H1 (cell line): ENCODE measurements at regions not wholly inside any gene's neighbourhood (a gene's known extent, or its start where the extent isn't known, plus 50 kb on each side); places are given as distances from the start of the nearest gene placed in this dataset.

ENCODE experiments used
- CTCF ChIA-PET: fragments of 300-600 bp; sonication (Branson Sonifier 250); formaldehyde crosslinking; loops from one replicate; lab custom pipeline; 2021; ENCODE audit not compliant: partially characterized antibody; lab: Charles Lee
- POLR2A ChIA-PET: fragments of 300-600 bp; sonication (Branson Sonifier 250); formaldehyde crosslinking; loops from one replicate; lab custom pipeline; 2021; ENCODE audit warnings: inconsistent platforms; ENCODE audit not compliant: partially characterized antibody; lab: Charles Lee
- DNase-seq, 2 experiments: peaks; one replicate each; pipeline versions ENCODE4 v3.0.0 to v3.0.0-alpha.2; 2010 to 2022; ENCODE audit warnings: low spot score in 2 of 2, low read depth in 1 of 2, mixed read lengths in 1 of 2
- FAIRE-seq: peaks from 2 replicates; lab custom pipeline; 2011; peaks lifted over from hg19 to GRCh38; lab: Jason Lieb, UNC
- H2AFZ ChIP-seq: 2 replicates; pipeline ENCODE4 v1.8.1; 2012; ENCODE audit warnings: low read length, inconsistent platforms
- H2AK5ac ChIP-seq: 2 replicates; pipeline ENCODE4 v1.6.1; 2013; ENCODE audit warnings: low read depth, low read length
- H2BK120ac ChIP-seq: replicated peaks from 2 replicates; pipeline ENCODE3; 2013; ENCODE audit warnings: low read depth, low read length, inconsistent platforms
- H2BK12ac ChIP-seq: 2 replicates; pipeline ENCODE4 v1.6.1; 2013; ENCODE audit warnings: low read depth, low read length
- H2BK15ac ChIP-seq: 2 replicates; pipeline ENCODE4 v1.6.1; 2013; ENCODE audit warnings: low read length
- H2BK20ac ChIP-seq: 2 replicates; pipeline ENCODE4 v1.6.1; 2013; ENCODE audit warnings: low read length
- H2BK5ac ChIP-seq: 2 replicates; pipeline ENCODE4 v1.6.1; 2013; ENCODE audit warnings: low read depth, low read length
- H3K14ac ChIP-seq: 2 replicates; pipeline ENCODE4 v1.6.1; 2013; ENCODE audit warnings: inconsistent platforms; ENCODE audit not compliant: insufficient read length
- H3K18ac ChIP-seq: 2 replicates; pipeline ENCODE4 v1.6.1; 2013; ENCODE audit warnings: low read length; ENCODE audit errors: extremely low read depth
- H3K23ac ChIP-seq: 2 replicates; pipeline ENCODE4 v1.6.1; 2013; ENCODE audit warnings: inconsistent platforms; ENCODE audit not compliant: insufficient read length
- H3K23me2 ChIP-seq: 2 replicates; pipeline ENCODE4 v1.6.1; 2013; ENCODE audit warnings: low read depth, low read length
- H3K27ac ChIP-seq: 2 replicates; pipeline ENCODE4 v1.6.1; 2011; ENCODE audit warnings: low read depth, low read length, inconsistent platforms
- H3K27me3 ChIP-seq, 4 experiments: replicated peaks in 1 of 4; 1 replicate in 1 of 4; 2 replicates in 3 of 4; pipeline versions ENCODE4 v1.6.1 to v1.8.1; 2011 to 2013; ENCODE audit warnings: low read length in 3 of 4, mild to moderate bottlenecking in 3 of 4, inconsistent platforms in 2 of 4, mixed read lengths in 2 of 4, moderate library complexity in 1 of 4; ENCODE audit not compliant: control insufficient read depth in 3 of 4, insufficient read depth in 3 of 4; ENCODE audit errors: extremely low read depth in 1 of 4
- H3K36me3 ChIP-seq, 4 experiments: 2 replicates each; pipeline versions ENCODE4 v1.6.1 to v1.8.1; 2011 to 2013; ENCODE audit warnings: mild to moderate bottlenecking in 4 of 4, low read length in 3 of 4, moderate library complexity in 2 of 4, control low read depth in 1 of 4, inconsistent platforms in 1 of 4; ENCODE audit not compliant: insufficient read depth in 4 of 4, control insufficient read depth in 2 of 4
- H3K4ac ChIP-seq: replicated peaks from 2 replicates; pipeline ENCODE3; 2013; ENCODE audit warnings: low read length, low read depth, mixed read lengths, inconsistent platforms; ENCODE audit not compliant: insufficient read length
- H3K4me1 ChIP-seq, 4 experiments: replicated peaks in 1 of 4; 1 replicate in 1 of 4; 2 replicates in 3 of 4; pipeline versions ENCODE4 v1.6.1 to v1.8.1; 2011 to 2013; ENCODE audit warnings: low read length in 3 of 4, inconsistent platforms in 2 of 4, mixed read lengths in 1 of 4; ENCODE audit not compliant: insufficient read depth in 4 of 4, control insufficient read depth in 3 of 4
- H3K4me2 ChIP-seq, 2 experiments: 2 replicates each; pipeline versions ENCODE4 v1.6.1 to v1.8.1; 2011 to 2013; ENCODE audit warnings: low read depth in 2 of 2, low read length in 2 of 2, control low read depth in 1 of 2, inconsistent platforms in 1 of 2, mild to moderate bottlenecking in 1 of 2; ENCODE audit not compliant: insufficient read depth in 1 of 2
- H3K4me3 ChIP-seq, 4 experiments: fragments of 200-600, 300-600 bp in 1 of 4; sonication (generic), shearing (Covaris generic), sonication (Bioruptor Twin) in 1 of 4; 2 replicates each; pipeline versions ENCODE4 v1.5.1 to v1.8.1; 2011 to 2016; ENCODE audit warnings: low read length in 4 of 4, low read depth in 3 of 4, control low read depth in 2 of 4, inconsistent platforms in 2 of 4, mild to moderate bottlenecking in 2 of 4, mixed read lengths in 1 of 4, moderate library complexity in 1 of 4; ENCODE audit not compliant: insufficient read depth in 2 of 4; ENCODE audit errors: extremely low read depth in 1 of 4
- H3K56ac ChIP-seq: replicated peaks from 2 replicates; pipeline ENCODE3; 2013; ENCODE audit warnings: low read depth, mild to moderate bottlenecking, mixed read lengths, low read length, inconsistent platforms; ENCODE audit not compliant: insufficient read length
- H3K79me1 ChIP-seq: 2 replicates; pipeline ENCODE4 v1.6.1; 2013; ENCODE audit warnings: low read depth, low read length, control low read depth
- H3K79me2 ChIP-seq, 2 experiments: 2 replicates each; pipeline versions ENCODE4 v1.6.1 to v1.8.1; 2012 to 2013; ENCODE audit warnings: low read length in 2 of 2, mild to moderate bottlenecking in 2 of 2, inconsistent platforms in 1 of 2; ENCODE audit not compliant: insufficient read depth in 2 of 2, control insufficient read depth in 1 of 2
- H3K9ac ChIP-seq, 4 experiments: replicated peaks in 1 of 4; 1 replicate in 1 of 4; 2 replicates in 3 of 4; pipeline versions ENCODE4 v1.6.1 to v1.8.1; 2011 to 2013; ENCODE audit warnings: low read depth in 3 of 4, low read length in 3 of 4, control low read depth in 2 of 4, mild to moderate bottlenecking in 2 of 4, moderate library complexity in 2 of 4, inconsistent platforms in 1 of 4; ENCODE audit errors: extremely low read depth in 1 of 4
- H3K9me3 ChIP-seq, 2 experiments: 2 replicates each; pipeline versions ENCODE4 v1.6.1 to v1.8.1; 2012 to 2013; ENCODE audit warnings: mild to moderate bottlenecking in 2 of 2, moderate library complexity in 2 of 2, control low read depth in 1 of 2, inconsistent platforms in 1 of 2, low read depth in 1 of 2, low read length in 1 of 2, mixed read lengths in 1 of 2; ENCODE audit not compliant: insufficient read depth in 2 of 2
- H4K20me1 ChIP-seq, 2 experiments: replicated peaks in 1 of 2; 2 replicates each; pipeline versions ENCODE3 to v1.8.1; 2011 to 2013; ENCODE audit warnings: inconsistent platforms in 2 of 2, low read length in 2 of 2, mild to moderate bottlenecking in 1 of 2; ENCODE audit not compliant: insufficient read depth in 2 of 2, control insufficient read depth in 1 of 2
- H4K5ac ChIP-seq: 2 replicates; pipeline ENCODE4 v1.6.1; 2013; ENCODE audit warnings: low read length, low read depth, mixed read lengths, inconsistent platforms; ENCODE audit not compliant: insufficient read length
- H4K8ac ChIP-seq: 2 replicates; pipeline ENCODE4 v1.8.0; 2013; ENCODE audit warnings: mild to moderate bottlenecking, moderate library complexity, low read length, inconsistent platforms; ENCODE audit not compliant: insufficient read depth; ENCODE audit errors: extremely low read depth
- H4K91ac ChIP-seq: replicated peaks from 2 replicates; pipeline ENCODE3; 2013; ENCODE audit warnings: low read length, mixed read lengths, inconsistent platforms; ENCODE audit not compliant: insufficient read length
- BRCA1 ChIP-seq: IDR thresholded peaks from 2 replicates; pipeline ENCODE4 v1.6.1; 2012; ENCODE audit warnings: low read depth, low read length, improper control_type of control experiment
- CBX8 ChIP-seq: fragments of 300-800, 300-1000 bp; sonication (generic); IDR thresholded peaks from 2 replicates; pipeline ENCODE4 v1.7.1; 2016; ENCODE audit warnings: low read depth, low read length, borderline replicate concordance
- KDM1A ChIP-seq: fragments of 200-600, 300-600 bp; sonication (generic); IDR thresholded peaks from 2 replicates; pipeline ENCODE4 v1.7.1; 2016; ENCODE audit warnings: mild to moderate bottlenecking, low read length, borderline replicate concordance
- MAFK ChIP-seq: IDR thresholded peaks from 2 replicates; pipeline ENCODE4 v1.6.1; 2012; ENCODE audit warnings: low read depth, mild to moderate bottlenecking, improper control_type of control experiment, low read length
- POU5F1 ChIP-seq: IDR thresholded peaks from 2 replicates; pipeline ENCODE4 v1.6.1; 2011; ENCODE audit warnings: low read depth, mild to moderate bottlenecking, low read length, moderate library complexity
- SIN3A ChIP-seq, 2 experiments: IDR thresholded peaks in 1 of 2; conservative IDR thresholded peaks in 1 of 2; 2 replicates each; pipeline ENCODE4 v1.6.1; 2011 to 2012; ENCODE audit warnings: low read length in 2 of 2, improper control_type of control experiment in 1 of 2, low read depth in 1 of 2, mild to moderate bottlenecking in 1 of 2
- SUZ12 ChIP-seq: fragments of 200-600 bp; sonication (generic); IDR thresholded peaks from 2 replicates; pipeline ENCODE4 v1.6.1; 2012; ENCODE audit warnings: mild to moderate bottlenecking, inconsistent platforms, low read length, moderate library complexity, mixed read lengths
- TAF1 ChIP-seq: IDR thresholded peaks from 2 replicates; pipeline ENCODE4 v1.6.1; 2011; ENCODE audit warnings: mild to moderate bottlenecking, low read depth, low read length
- TCF12 ChIP-seq: IDR thresholded peaks from 2 replicates; pipeline ENCODE4 v1.6.1; 2011; ENCODE audit warnings: low read depth, mild to moderate bottlenecking, low read length
- YY1 ChIP-seq: IDR thresholded peaks from 2 replicates; pipeline ENCODE4 v1.6.1; 2011; ENCODE audit warnings: low read depth, mild to moderate bottlenecking, low read length
- ZNF274 ChIP-seq: IDR thresholded peaks from 2 replicates; pipeline ENCODE4 v1.7.0; 2012; ENCODE audit warnings: low read length, borderline replicate concordance; ENCODE audit errors: extremely low read depth
- WGBS, 2 experiments: shearing (Covaris generic) in 1 of 2; methylation state at CpG; one replicate each; pipeline versions ENCODE4 v1.1.6 to v1.1.7; 2013 to 2015; ENCODE audit warnings: low lambda C conversion rate in 2 of 2, mixed read lengths in 2 of 2, inconsistent platforms in 1 of 2, low coverage in 1 of 2, missing lambda C conversion rate in 1 of 2; ENCODE audit not compliant: insufficient replicate concordance in 2 of 2, insufficient coverage in 1 of 2, insufficient read length in 1 of 2; ENCODE audit errors: extremely low coverage in 1 of 2, missing lambda C conversion rate in 1 of 2; 5-methylcytosine and 5-hydroxymethylcytosine counted together
- TF ChIP-seq, protein P1 (sequence below), 3 experiments: IDR thresholded peaks; 1 replicate in 2 of 3; 2 replicates in 1 of 3; pipeline versions ENCODE4 v1.5.1 to v1.6.1; 2011; ENCODE audit warnings: low read length in 3 of 3, mild to moderate bottlenecking in 3 of 3, inconsistent platforms in 2 of 3, low read depth in 1 of 3, moderate library complexity in 1 of 3; ENCODE audit not compliant: insufficient read depth in 1 of 3; ENCODE audit errors: control extremely low read depth in 1 of 3

DNA sequence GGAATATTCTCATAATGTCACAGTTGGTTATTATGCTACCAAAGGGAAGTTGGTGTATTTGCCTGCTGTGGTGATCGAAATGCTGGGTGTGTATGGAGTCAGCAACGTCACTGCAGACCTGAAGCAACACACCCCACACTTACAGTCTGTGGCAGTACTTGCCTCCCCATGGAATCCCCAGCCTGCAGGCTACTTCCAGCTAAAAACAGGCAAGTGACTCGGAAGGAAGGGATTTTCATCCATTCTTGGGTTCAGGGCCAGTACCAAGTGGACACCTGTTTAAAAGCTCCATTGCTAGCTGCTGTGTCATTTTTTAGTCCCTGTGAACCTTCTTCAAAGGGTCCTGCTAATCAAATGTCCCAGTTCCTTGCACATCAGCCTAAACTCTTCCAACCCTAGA is 149.6 kb downstream of the C11orf91 start:
- Histone ChIP-seq H3K27me3 (no peaks in the 10 kb centered on the region), H3K23me2 (no peaks in the 10 kb centered on the region), H3K4me2 (no peak overlapping the region), H2AK5ac (no peak overlapping the region), H3K79me2 (no peaks in the 10 kb centered on the region), H3K4me3 (no peak overlapping the region), H3K18ac (no peak overlapping the region), H3K36me3 (no peaks in the 10 kb centered on the region), H2BK120ac (no peak overlapping the region), H2AFZ (no peak overlapping the region), H4K91ac (no peak overlapping the region), H3K9me3 (no peaks in the 10 kb centered on the region; a peak in 1 of 4 replicates), H2BK20ac (no peak overlapping the region), H3K4ac (no peak overlapping the region), H3K4me1 (no peaks in the 10 kb centered on the region), H3K56ac (no peak overlapping the region), H4K8ac (no peak overlapping the region), H4K20me1 (no peaks in the 10 kb centered on the region), H2BK15ac (no peak overlapping the region), H2BK12ac (no peak overlapping the region), H4K5ac (no peak overlapping the region), H2BK5ac (no peak overlapping the region), H3K23ac (no peak overlapping the region), H3K79me1 (no peaks in the 10 kb centered on the region), H3K14ac (no peak overlapping the region), H3K9ac (no peak overlapping the region), H3K27ac (no peak overlapping the region)
- no peak for FAIRE-seq
- WGBS, 2 experiments: 92% methylated on average over 3 of the region's 3 CpGs; no CpG with 5 or more reads in 1 of the 2 experiments
- ChIA-PET POLR2A (no interaction called here), CTCF (interaction anchor here (0.7 to 1.5 kb wide), 4 partner anchors 9 to 140 kb away, joined by 3 to 5 read pairs (median 3); no protein-coding TSS in a partner anchor)
- no peak for DNase-seq
- no peak for TF ChIP-seq SIN3A (conservative IDR thresholded peaks at IDR 0.05 in 1 of 2, IDR thresholded peaks at IDR 0.05 in 1 of 2; ENCODE audit: low read depth in 1 of 2, low read length in 2 of 2)
- TF ChIP-seq YY1: no peak
- TF ChIP-seq BRCA1: no peak
- TF ChIP-seq SUZ12: no peak
- no peak for TF ChIP-seq ZNF274
- TF ChIP-seq, protein P1, sequence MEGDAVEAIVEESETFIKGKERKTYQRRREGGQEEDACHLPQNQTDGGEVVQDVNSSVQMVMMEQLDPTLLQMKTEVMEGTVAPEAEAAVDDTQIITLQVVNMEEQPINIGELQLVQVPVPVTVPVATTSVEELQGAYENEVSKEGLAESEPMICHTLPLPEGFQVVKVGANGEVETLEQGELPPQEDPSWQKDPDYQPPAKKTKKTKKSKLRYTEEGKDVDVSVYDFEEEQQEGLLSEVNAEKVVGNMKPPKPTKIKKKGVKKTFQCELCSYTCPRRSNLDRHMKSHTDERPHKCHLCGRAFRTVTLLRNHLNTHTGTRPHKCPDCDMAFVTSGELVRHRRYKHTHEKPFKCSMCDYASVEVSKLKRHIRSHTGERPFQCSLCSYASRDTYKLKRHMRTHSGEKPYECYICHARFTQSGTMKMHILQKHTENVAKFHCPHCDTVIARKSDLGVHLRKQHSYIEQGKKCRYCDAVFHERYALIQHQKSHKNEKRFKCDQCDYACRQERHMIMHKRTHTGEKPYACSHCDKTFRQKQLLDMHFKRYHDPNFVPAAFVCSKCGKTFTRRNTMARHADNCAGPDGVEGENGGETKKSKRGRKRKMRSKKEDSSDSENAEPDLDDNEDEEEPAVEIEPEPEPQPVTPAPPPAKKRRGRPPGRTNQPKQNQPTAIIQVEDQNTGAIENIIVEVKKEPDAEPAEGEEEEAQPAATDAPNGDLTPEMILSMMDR (IDR thresholded peaks at IDR 0.05; ENCODE audit: control extremely low read depth in 1 of 3, insufficient read depth in 1 of 3, low read depth in 1 of 3, low read length in 3 of 3): no peak
- TF ChIP-seq TCF12: no peak
- TF ChIP-seq TAF1: no peak
- no peak for TF ChIP-seq POU5F1
- no peak for TF ChIP-seq KDM1A
- TF ChIP-seq CBX8: no peak
- no peak for TF ChIP-seq MAFK
